ENCODE measurements at regions not wholly inside any gene's neighbourhood (a gene's known extent, or its start where the extent isn't known, plus 50 kb on each side); places are given as distances from the start of the nearest gene placed in this dataset.
"Not testable (repeated sequence)": the region's sequence is repeated elsewhere in the genome, so short reads cannot be mapped to it uniquely, and the experiment has no call there.

GRCh38 chrX:74195605-74196004 is 108.4 kb upstream of the ZCCHC13 start:
- H3K27me3 ChIP-seq, result no peaks in the 10 kb centered on the region

DNA sequence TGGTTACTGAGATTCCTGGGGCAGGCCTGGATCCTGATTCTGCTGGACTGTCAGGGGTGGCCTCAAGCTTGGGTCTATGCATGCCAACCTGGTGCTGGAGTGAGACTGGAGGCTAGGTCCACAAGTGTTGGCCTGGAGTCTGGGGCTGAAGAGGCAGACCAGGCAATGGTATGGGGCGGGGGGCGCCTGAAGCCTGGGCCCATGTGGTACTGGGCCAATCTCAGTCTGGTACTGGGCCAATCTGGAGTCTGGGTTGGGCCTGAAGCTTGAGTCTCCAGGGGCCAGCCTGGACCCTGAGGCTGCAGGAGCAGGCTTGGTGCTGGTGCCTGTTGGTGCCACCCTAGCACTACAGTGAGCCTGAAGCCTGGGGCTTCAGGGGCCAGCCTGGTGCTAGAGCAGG is 108.9 kb upstream of the ZCCHC13 start:
- intact Hi-C loops (cut with DNase I), result no loop called here
- no peak overlapping the region for H3K4me3 ChIP-seq
- DNase-seq, result no peak
- H3K27me3 ChIP-seq, result no peaks in the 10 kb centered on the region
- H3K36me3 ChIP-seq, result peaks cover 0 to 4% (median 0%) of the 10 kb centered on the region in 4 donors
- whole genome bisulfite sequencing, 2 donors, result 97 to 98% methylated on average over 2 of the region's 2 CpGs
- no peaks in the 10 kb centered on the region for H3K9me3 ChIP-seq
- no peak overlapping the region for H3K27ac ChIP-seq
- TF ChIP-seq POLR2AphosphoS5 (IDR thresholded peaks at IDR 0.05), result no peak
- no peak for TF ChIP-seq CTCF (IDR thresholded peaks at IDR 0.05)
- no peak for TF ChIP-seq POLR2A (IDR thresholded peaks at IDR 0.05)
- no peaks in the 10 kb centered on the region for H3K4me1 ChIP-seq

More at GRCh38 chrX:74195605-74196004, 108.4 kb upstream of the ZCCHC13 start:
- TF ChIP-seq EP300 (IDR thresholded peaks at IDR 0.05) (no peak), CTCF (IDR thresholded peaks at IDR 0.05) (no peak), POLR2A (IDR thresholded peaks at IDR 0.05) (no peak), POLR2AphosphoS5 (IDR thresholded peaks at IDR 0.05) (no peak)
- H3K36me3 ChIP-seq, result peaks cover 0 to 4% (median 0%) of the 10 kb centered on the region in 4 donors
- DNase-seq, result no peak
- H3K4me1 ChIP-seq, result no peaks in the 10 kb centered on the region
- no peaks in the 10 kb centered on the region for H3K9me3 ChIP-seq
- intact Hi-C loops (cut with DNase I), result no loop called here
- H3K4me3 ChIP-seq, result no peak overlapping the region
- no peak overlapping the region for H3K27ac ChIP-seq

DNA sequence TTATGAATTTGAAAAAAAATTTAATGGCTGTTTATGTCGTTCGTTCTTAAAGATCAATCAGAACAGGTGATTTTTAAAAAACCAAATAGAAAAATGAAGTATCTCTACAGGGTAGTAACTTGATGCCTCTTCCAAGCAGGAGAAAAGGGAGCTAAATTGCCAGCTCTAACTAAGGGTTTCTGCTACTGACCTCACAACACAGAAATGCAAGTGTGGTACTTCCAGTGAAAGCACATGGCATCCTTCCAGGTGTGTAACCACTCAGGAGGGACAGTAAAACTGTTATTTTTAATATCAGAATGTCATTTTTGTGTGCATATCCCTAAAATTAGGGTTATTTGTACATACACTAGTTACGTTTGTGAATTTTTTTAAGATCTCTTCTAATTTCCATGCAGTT is 116.8 kb upstream of the ZCCHC13 start:
- no peak for DNase-seq
- Histone ChIP-seq H3K36me3 (no peaks in the 10 kb centered on the region), H3K27ac (no peak overlapping the region), H3K27me3 (no peaks in the 10 kb centered on the region), H3K4me1 (no peaks in the 10 kb centered on the region), H3K4me3 (no peak overlapping the region), H3K9me3 (no peaks in the 10 kb centered on the region)
- no peak for TF ChIP-seq POLR2AphosphoS5 (IDR thresholded peaks at IDR 0.05)
- TF ChIP-seq EP300 (IDR thresholded peaks at IDR 0.05), result no peak
- no peak for TF ChIP-seq CTCF (IDR thresholded peaks at IDR 0.05)
- TF ChIP-seq POLR2A (IDR thresholded peaks at IDR 0.05), result no peak
- intact Hi-C loops (cut with DNase I), result no loop called here
- 94 to 95% methylated on average over 3 of the region's 3 CpGs for WGBS, 2 donors

DNA sequence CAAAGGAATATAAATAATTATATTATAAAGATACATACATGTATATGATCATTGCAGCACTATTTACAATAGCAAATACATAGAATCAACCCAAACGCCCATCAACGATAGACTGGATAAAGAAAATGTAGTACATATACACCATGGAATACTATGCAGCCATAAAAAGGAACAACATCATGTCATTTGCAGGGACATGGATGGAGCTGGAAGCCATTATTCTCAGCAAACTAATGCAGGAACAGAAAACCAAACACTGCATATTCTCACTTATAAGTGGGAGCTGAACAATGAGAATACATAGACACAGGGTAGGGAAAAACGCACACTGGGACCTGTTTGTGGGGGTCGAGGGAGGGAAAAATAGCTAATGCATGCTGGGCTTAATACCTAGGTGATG is 120.9 kb upstream of the ZCCHC13 start:
- H3K9me3 ChIP-seq; H3K36me3 ChIP-seq; H3K4me3 ChIP-seq; DNase-seq; H3K27me3 ChIP-seq; intact Hi-C loops (cut with DNase I); H3K27ac ChIP-seq: not testable (repeated sequence)
- WGBS, 2 donors, result 96 to 97% methylated on average over 4 of the region's 4 CpGs
- peaks cover 0 to 13% (median 5%) of the 10 kb centered on the region in 4 donors for H3K4me1 ChIP-seq

DNA sequence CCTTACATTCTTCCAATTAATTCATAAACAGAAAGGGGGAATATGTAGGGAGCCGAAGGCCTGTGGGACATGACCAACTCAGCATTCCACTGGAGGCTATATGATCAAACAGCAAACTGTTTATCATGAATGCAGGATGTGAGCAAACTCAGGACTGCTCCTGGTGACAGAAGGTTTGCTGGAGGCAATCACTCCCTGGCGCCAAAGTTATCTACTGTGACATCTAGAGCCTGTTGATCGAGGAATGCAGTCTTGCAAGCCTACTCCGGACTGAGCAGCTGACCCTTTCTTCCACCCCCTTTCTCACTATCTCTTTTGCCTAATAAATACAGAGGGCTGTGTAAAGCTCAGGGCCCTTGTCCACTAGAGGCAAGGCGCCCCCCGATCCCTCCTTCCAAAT is 122.0 kb upstream of the ZCCHC13 start:
- DNase-seq; H3K9me3 ChIP-seq; H3K4me3 ChIP-seq; H3K27ac ChIP-seq; intact Hi-C loops (cut with DNase I); H3K27me3 ChIP-seq; H3K36me3 ChIP-seq: not testable (repeated sequence)
- H3K4me1 ChIP-seq, result peaks cover 0 to 13% (median 5%) of the 10 kb centered on the region in 4 donors
- 93 to 96% methylated on average over 6 of the region's 6 CpGs for WGBS, 2 donors

- H3K27ac ChIP-seq, result no peak overlapping the region
- no peak for TF ChIP-seq POLR2AphosphoS5 (IDR thresholded peaks at IDR 0.05)
- TF ChIP-seq CTCF (IDR thresholded peaks at IDR 0.05), result no peak
- TF ChIP-seq EP300 (IDR thresholded peaks at IDR 0.05), result no peak
- no peak for TF ChIP-seq POLR2A (IDR thresholded peaks at IDR 0.05)
- intact Hi-C loops (cut with DNase I), result no loop called here
- H3K4me1 ChIP-seq, result peaks cover 0 to 13% (median 5%) of the 10 kb centered on the region in 4 donors
- no peaks in the 10 kb centered on the region for H3K27me3 ChIP-seq
- H3K36me3 ChIP-seq, result no peaks in the 10 kb centered on the region
- H3K4me3 ChIP-seq, result no peak overlapping the region
- 85 to 94% methylated on average over 8 of the region's 8 CpGs for WGBS, 2 donors
- DNase-seq, result no peak
- H3K9me3 ChIP-seq, result no peaks in the 10 kb centered on the region
Measured at GRCh38 chrX:74180716-74181115, 123.3 kb upstream of the ZCCHC13 start.
